ENCODE measurements at regions not wholly inside any gene's neighbourhood (a gene's known extent, or its start where the extent isn't known, plus 50 kb on each side); places are given as distances from the start of the nearest gene placed in this dataset.

GRCh38 chr6:90656325-90656724, 69.5 kb upstream of the MAP3K7 start:
- DNase-seq (ENCODE audit: low read depth in 1 of 2, low spot score in 1 of 2) = no peak
- Histone ChIP-seq H3K27me3 (ENCODE audit: insufficient read depth, poor library complexity, severe bottlenecking) (no peaks in the 10 kb centered on the region), H3K4me3 (replicated peaks; ENCODE audit: insufficient read depth, low read length) (no peak overlapping the region), H3K27ac (replicated peaks) (no peak overlapping the region)
- TF ChIP-seq POLR2AphosphoS5 (IDR thresholded peaks at IDR 0.05; ENCODE audit: low read depth) = no peak
- TF ChIP-seq REST (IDR thresholded peaks at IDR 0.05; ENCODE audit: insufficient replicate concordance, low read depth) = no peak
- no peak for TF ChIP-seq GABPA (IDR thresholded peaks at IDR 0.05; ENCODE audit: low read depth)
- no peak for TF ChIP-seq SPI1 (IDR thresholded peaks at IDR 0.05; ENCODE audit: borderline replicate concordance, low read depth)
- no peak for TF ChIP-seq CTCF (IDR thresholded peaks at IDR 0.05; ENCODE audit: insufficient read depth, low read length)

- DNase-seq (ENCODE audit: low read depth in 1 of 2, low spot score in 1 of 2) = no peak
- no peak overlapping the region for H3K4me3 ChIP-seq (replicated peaks; ENCODE audit: insufficient read depth, low read length)
- H3K27me3 ChIP-seq (ENCODE audit: insufficient read depth, poor library complexity, severe bottlenecking) = no peaks in the 10 kb centered on the region
- TF ChIP-seq CTCF (IDR thresholded peaks at IDR 0.05; ENCODE audit: insufficient read depth, low read length) (no peak), POLR2AphosphoS5 (IDR thresholded peaks at IDR 0.05; ENCODE audit: low read depth) (no peak), REST (IDR thresholded peaks at IDR 0.05; ENCODE audit: insufficient replicate concordance, low read depth) (no peak), SPI1 (IDR thresholded peaks at IDR 0.05; ENCODE audit: borderline replicate concordance, low read depth) (no peak), GABPA (IDR thresholded peaks at IDR 0.05; ENCODE audit: low read depth) (no peak)
- no peak overlapping the region for H3K27ac ChIP-seq (replicated peaks)
These were observed 67.9 kb upstream of the MAP3K7 start for GRCh38 chr6:90654806-90655205.

GRCh38 chr6:90654166-90654565, 67.3 kb upstream of the MAP3K7 start:
- Histone ChIP-seq H3K4me3 (replicated peaks; ENCODE audit: insufficient read depth, low read length) (no peak overlapping the region), H3K27me3 (ENCODE audit: insufficient read depth, poor library complexity, severe bottlenecking) (no peaks in the 10 kb centered on the region)
- no peak for TF ChIP-seq SPI1 (IDR thresholded peaks at IDR 0.05; ENCODE audit: borderline replicate concordance, low read depth)
- no peak for TF ChIP-seq REST (IDR thresholded peaks at IDR 0.05; ENCODE audit: insufficient replicate concordance, low read depth)
- no peak for TF ChIP-seq POLR2AphosphoS5 (IDR thresholded peaks at IDR 0.05; ENCODE audit: low read depth)
- TF ChIP-seq CTCF (IDR thresholded peaks at IDR 0.05; ENCODE audit: insufficient read depth, low read length) = no peak
- TF ChIP-seq GABPA (IDR thresholded peaks at IDR 0.05; ENCODE audit: low read depth) = no peak

More at GRCh38 chr6:90654166-90654565, 67.3 kb upstream of the MAP3K7 start:
- DNase-seq (ENCODE audit: low read depth in 1 of 2, low spot score in 1 of 2) = no peak
- H3K27ac ChIP-seq (replicated peaks) = no peak overlapping the region
